ENCODE measurements at regions not wholly inside any gene's neighbourhood (a gene's known extent, or its start where the extent isn't known, plus 50 kb on each side); places are given as distances from the start of the nearest gene placed in this dataset.

DNA sequence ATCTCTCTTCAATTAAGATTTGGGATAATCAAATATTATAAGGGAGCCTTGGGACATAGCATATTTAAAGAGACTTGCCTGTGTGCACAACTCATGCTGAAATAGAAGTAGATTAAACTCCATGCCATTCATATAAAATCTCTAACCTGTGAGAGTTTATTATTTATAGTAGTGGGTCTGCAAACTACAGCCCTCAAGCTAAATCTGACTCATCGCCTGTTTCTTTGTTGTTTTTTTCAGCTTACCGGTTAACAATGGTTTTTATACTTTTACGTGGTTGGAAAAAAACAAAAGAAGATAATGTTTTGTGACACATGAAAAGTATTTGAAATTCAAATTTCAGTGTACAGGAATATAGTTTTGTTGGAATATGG lies 61.9 kb upstream of the GHR start:
- Histone ChIP-seq H3K27ac (ENCODE audit: insufficient read length, low read depth, low read length) (peak overlapping the region; percentile 30), H2AK5ac (ENCODE audit: insufficient read length, low read length) (no peak overlapping the region), H3K56ac (ENCODE audit: insufficient read length, low read depth, low read length) (no peak overlapping the region), H3K79me1 (ENCODE audit: insufficient read depth, low read depth, low read length, poor library complexity, severe bottlenecking) (no peaks in the 10 kb centered on the region), H3K23ac (ENCODE audit: insufficient read length, low read depth, low read length) (no peak overlapping the region), H2BK15ac (ENCODE audit: low read depth, low read length) (no peak overlapping the region), H3K9me3 (ENCODE audit: control insufficient read depth, low read depth, low read length) (no peaks in the 10 kb centered on the region), H3K14ac (ENCODE audit: insufficient read depth, low read length) (no peak overlapping the region), H3K4me2 (ENCODE audit: insufficient read depth, insufficient read length, low read length) (no peak overlapping the region), H3K4ac (ENCODE audit: low read depth, low read length) (no peak overlapping the region), H2AFZ (ENCODE audit: low read length) (no peak overlapping the region), H4K91ac (ENCODE audit: insufficient read length, low read depth, low read length) (no peak overlapping the region), H3K79me2 (ENCODE audit: insufficient read depth, low read length) (no peaks in the 10 kb centered on the region), H3K18ac (ENCODE audit: insufficient read length, low read depth, low read length) (no peak overlapping the region), H4K8ac (replicated peaks; ENCODE audit: insufficient read length, low read depth, low read length) (no peak overlapping the region), H3K27me3 (ENCODE audit: insufficient read depth, low read length) (no peaks in the 10 kb centered on the region), H4K5ac (ENCODE audit: insufficient read length, low read depth, low read length) (no peak overlapping the region), H3K23me2 (ENCODE audit: insufficient read length, low read depth, low read length, poor library complexity, severe bottlenecking) (no peaks in the 10 kb centered on the region), H4K20me1 (ENCODE audit: control insufficient read depth, insufficient read depth, insufficient read length) (no peaks in the 10 kb centered on the region), H2BK12ac (ENCODE audit: insufficient read length, low read depth, low read length) (no peak overlapping the region), H3K9ac (ENCODE audit: extremely low read depth, insufficient read length, low read length) (no peak overlapping the region), H2BK120ac (ENCODE audit: low read depth, low read length, poor library complexity, severe bottlenecking) (no peak overlapping the region), H3T11ph (ENCODE audit: low read length) (no peak overlapping the region), H2BK20ac (ENCODE audit: low read depth, low read length, poor library complexity, severe bottlenecking) (no peak overlapping the region), H2BK5ac (ENCODE audit: insufficient read length, low read length) (no peak overlapping the region), H3K4me1 (ENCODE audit: insufficient read depth, low read length) (peaks cover 4% of the 10 kb centered on the region; the same call in 1 of the 2 replicates)
- H3K9me3 Mint-ChIP-seq, result peaks cover 2 to 10% of the 10 kb centered on the region in 2 experiments; a peak in 4 of 5 replicates
- H3K27me3 Mint-ChIP-seq (ENCODE audit: low read depth), result no peaks in the 10 kb centered on the region
- H3K4me1 Mint-ChIP-seq, result peaks cover 24 to 28% of the 10 kb centered on the region in 2 experiments
- no CpG with 5 or more reads among the region's 3 CpGs for WGBS (ENCODE audit: extremely low coverage, insufficient read length, low lambda C conversion rate)
- no peak for DNase-seq
- peaks cover 0 to 5% (median 0%) of the 10 kb centered on the region in 3 experiments; a peak in 2 of 7 replicates for H3K36me3 Mint-ChIP-seq (ENCODE audit: insufficient read depth in 1 of 3, low read depth in 3 of 3)
- TF ChIP-seq, protein P1, sequence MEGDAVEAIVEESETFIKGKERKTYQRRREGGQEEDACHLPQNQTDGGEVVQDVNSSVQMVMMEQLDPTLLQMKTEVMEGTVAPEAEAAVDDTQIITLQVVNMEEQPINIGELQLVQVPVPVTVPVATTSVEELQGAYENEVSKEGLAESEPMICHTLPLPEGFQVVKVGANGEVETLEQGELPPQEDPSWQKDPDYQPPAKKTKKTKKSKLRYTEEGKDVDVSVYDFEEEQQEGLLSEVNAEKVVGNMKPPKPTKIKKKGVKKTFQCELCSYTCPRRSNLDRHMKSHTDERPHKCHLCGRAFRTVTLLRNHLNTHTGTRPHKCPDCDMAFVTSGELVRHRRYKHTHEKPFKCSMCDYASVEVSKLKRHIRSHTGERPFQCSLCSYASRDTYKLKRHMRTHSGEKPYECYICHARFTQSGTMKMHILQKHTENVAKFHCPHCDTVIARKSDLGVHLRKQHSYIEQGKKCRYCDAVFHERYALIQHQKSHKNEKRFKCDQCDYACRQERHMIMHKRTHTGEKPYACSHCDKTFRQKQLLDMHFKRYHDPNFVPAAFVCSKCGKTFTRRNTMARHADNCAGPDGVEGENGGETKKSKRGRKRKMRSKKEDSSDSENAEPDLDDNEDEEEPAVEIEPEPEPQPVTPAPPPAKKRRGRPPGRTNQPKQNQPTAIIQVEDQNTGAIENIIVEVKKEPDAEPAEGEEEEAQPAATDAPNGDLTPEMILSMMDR (conservative IDR thresholded peaks at IDR 0.05), result no peak
- H3K27ac Mint-ChIP-seq, result no peak overlapping the region
- no peak overlapping the region for H3K4me3 Mint-ChIP-seq
